ENCODE measurements at regions not wholly inside any gene's neighbourhood (a gene's known extent, or its start where the extent isn't known, plus 50 kb on each side); places are given as distances from the start of the nearest gene placed in this dataset.

GRCh38 chr12:4015225-4016091 lies 142.3 kb upstream of the PARP11 start:
- H3K9me3 ChIP-seq = no peaks in the 10 kb centered on the region
- 82% methylated on average over 11 of the region's 12 CpGs for WGBS
- no peak for DNase-seq (ENCODE audit: low spot score)

GRCh38 chr12:4014858-4015224 lies 141.6 kb upstream of the PARP11 start:
- TF ChIP-seq POLR2AphosphoS5 (IDR thresholded peaks at IDR 0.05) = no peak
- no peak for TF ChIP-seq POLR2A (IDR thresholded peaks at IDR 0.05)
- no peak for TF ChIP-seq CTCF (IDR thresholded peaks at IDR 0.05)
- no peak overlapping the region for H3K4me3 ChIP-seq
- no peaks in the 10 kb centered on the region for H3K27me3 ChIP-seq (replicated peaks; ENCODE audit: insufficient read depth)
- intact Hi-C loops (cut with DNase I) = no loop called here
- DNase-seq (ENCODE audit: low spot score) = no peak
- no peaks in the 10 kb centered on the region for H3K4me1 ChIP-seq (replicated peaks)
- no peak overlapping the region for H3K27ac ChIP-seq
- H3K36me3 ChIP-seq = no peaks in the 10 kb centered on the region
- 84% methylated on average over 6 of the region's 6 CpGs for WGBS
- H3K9me3 ChIP-seq = no peaks in the 10 kb centered on the region

More at GRCh38 chr12:4015225-4016091, 142.3 kb upstream of the PARP11 start:
- TF ChIP-seq POLR2A (IDR thresholded peaks at IDR 0.05) = no peak
- TF ChIP-seq CTCF (IDR thresholded peaks at IDR 0.05) = no peak
- no peak for TF ChIP-seq POLR2AphosphoS5 (IDR thresholded peaks at IDR 0.05)
- intact Hi-C loops (cut with DNase I) = no loop called here
- H3K4me3 ChIP-seq = no peak overlapping the region
- no peaks in the 10 kb centered on the region for H3K27me3 ChIP-seq (replicated peaks; ENCODE audit: insufficient read depth)
- H3K36me3 ChIP-seq = no peaks in the 10 kb centered on the region
- no peaks in the 10 kb centered on the region for H3K4me1 ChIP-seq (replicated peaks)
- H3K27ac ChIP-seq = no peak overlapping the region

GRCh38 chr12:4014444-4014843 lies 141.2 kb upstream of the PARP11 start:
- WGBS = 93% methylated on average over 2 of the region's 2 CpGs
- no peak for DNase-seq (ENCODE audit: low spot score)
- Histone ChIP-seq H3K27me3 (replicated peaks; ENCODE audit: insufficient read depth) (no peaks in the 10 kb centered on the region), H3K4me1 (replicated peaks) (no peaks in the 10 kb centered on the region), H3K4me3 (no peak overlapping the region), H3K9me3 (no peaks in the 10 kb centered on the region), H3K27ac (no peak overlapping the region), H3K36me3 (no peaks in the 10 kb centered on the region)
- TF ChIP-seq CTCF (IDR thresholded peaks at IDR 0.05) (no peak), POLR2A (IDR thresholded peaks at IDR 0.05) (no peak), POLR2AphosphoS5 (IDR thresholded peaks at IDR 0.05) (no peak)
- intact Hi-C loops (cut with DNase I) = no loop called here

GRCh38 chr12:4012977-4013968 lies 140.1 kb upstream of the PARP11 start:
- no peaks in the 10 kb centered on the region for H3K36me3 ChIP-seq
- 42% methylated on average over 5 of the region's 5 CpGs for whole genome bisulfite sequencing
- TF ChIP-seq POLR2AphosphoS5 (IDR thresholded peaks at IDR 0.05) (peak; percentile 21), POLR2A (IDR thresholded peaks at IDR 0.05) (no peak), CTCF (IDR thresholded peaks at IDR 0.05) (no peak)
- H3K4me3 ChIP-seq = no peak overlapping the region
- DNase-seq (ENCODE audit: low spot score) = no peak
- H3K27me3 ChIP-seq (replicated peaks; ENCODE audit: insufficient read depth) = no peaks in the 10 kb centered on the region
- H3K27ac ChIP-seq = no peak overlapping the region
- intact Hi-C loops (cut with DNase I) = no loop called here
- H3K9me3 ChIP-seq = no peaks in the 10 kb centered on the region
- no peaks in the 10 kb centered on the region for H3K4me1 ChIP-seq (replicated peaks)
